Liver (tissue), 1 donor: ENCODE measurements at regions not wholly inside any gene's neighbourhood (a gene's known extent, or its start where the extent isn't known, plus 50 kb on each side); places are given as distances from the start of the nearest gene placed in this dataset.

Experiments used
- NR2F2 ChIP-seq: IDR thresholded peaks from 2 replicates; pipeline ENCODE4 v1.6.1; 2016; ENCODE audit warnings: antibody characterized with exemption
- SP1 ChIP-seq: IDR thresholded peaks from 2 replicates; pipeline ENCODE4 v1.6.1; 2018; ENCODE audit warnings: antibody characterized with exemption, mild to moderate bottlenecking
- TAF1 ChIP-seq: conservative IDR thresholded peaks from 2 replicates; pipeline ENCODE4 v1.6.1; 2016; ENCODE audit warnings: antibody characterized with exemption, mild to moderate bottlenecking
- donor health status: healthy.

DNA sequence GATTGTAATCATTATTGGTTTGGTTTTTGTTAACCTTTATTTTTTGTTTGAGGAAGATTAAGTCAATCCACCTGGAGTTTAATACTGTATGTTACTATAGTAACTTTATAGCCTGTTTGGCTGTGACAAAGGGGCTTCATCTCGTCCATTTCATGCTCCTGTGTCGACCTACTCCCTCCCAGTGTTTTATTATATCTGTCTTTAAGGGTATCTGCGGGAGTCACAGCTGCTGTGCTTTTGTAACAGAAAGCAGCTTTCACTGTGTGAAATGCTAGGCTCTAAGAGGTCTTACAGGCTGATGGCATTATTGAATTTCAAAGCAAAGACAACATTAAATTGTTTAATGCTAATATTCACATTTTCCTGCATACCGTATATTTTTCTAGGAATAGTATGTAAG lies 698.0 kb upstream of the POU3F2 start:
- TF ChIP-seq TAF1 (no peak), NR2F2 (no peak), SP1 (no peak)
